Stimulated activated CD4-positive, alpha-beta T cell treated with anti-CD3 and anti-CD28 coated beads, Interleukin-12 subunit alpha, Interleukin-12 subunit beta, amount 100 ng/mL, for 24 hours (primary cell): ENCODE measurements at regions not wholly inside any gene's neighbourhood (a gene's known extent, or its start where the extent isn't known, plus 50 kb on each side); places are given as distances from the start of the nearest gene placed in this dataset.

Experiments used
- DNase-seq, 2 experiments: peaks; one replicate each; pipeline ENCODE4 v3.0.0-alpha.2; 2020; ENCODE audit warnings: low read depth in 2 of 2

DNA sequence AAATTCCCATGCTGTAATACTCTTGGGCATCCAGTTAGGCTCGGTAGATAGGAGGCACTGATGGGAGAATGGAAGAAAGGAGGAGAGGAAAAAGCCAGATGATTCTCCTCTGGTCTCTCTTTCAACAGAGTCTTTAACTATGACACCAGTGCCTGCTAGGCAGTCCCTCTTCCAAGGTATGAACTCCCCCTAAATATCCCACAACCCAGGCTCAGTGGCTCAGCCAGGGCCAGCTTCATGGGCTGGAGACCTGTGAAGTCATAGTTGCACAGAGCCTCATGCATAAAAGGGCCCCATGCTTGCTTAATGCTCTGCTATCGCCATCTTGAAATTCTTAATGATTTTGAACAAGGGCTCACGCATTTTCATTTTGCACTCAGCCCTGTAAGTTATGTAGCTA lies 869.2 kb upstream of the GCFC2 start:
- no peak for DNase-seq

DNA sequence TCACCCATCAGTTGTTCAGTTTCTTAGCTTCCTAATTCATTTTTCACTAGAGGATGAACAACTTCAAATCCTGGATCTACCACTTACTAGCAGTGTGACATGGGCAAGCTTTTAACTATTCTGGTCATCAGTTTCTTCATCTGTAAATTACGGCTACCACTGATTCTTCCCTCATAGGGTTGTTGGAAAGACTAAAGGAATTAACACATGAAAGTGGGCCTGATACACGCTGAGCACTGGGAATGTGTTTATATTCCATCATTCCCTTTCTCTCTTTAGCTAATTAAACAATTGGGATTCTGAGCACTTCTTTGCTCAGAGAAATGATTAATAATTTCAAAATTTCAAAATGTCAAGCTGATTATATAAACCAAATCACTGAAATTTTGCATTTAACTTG lies 862.3 kb upstream of the GCFC2 start:
- no peak for DNase-seq

DNA sequence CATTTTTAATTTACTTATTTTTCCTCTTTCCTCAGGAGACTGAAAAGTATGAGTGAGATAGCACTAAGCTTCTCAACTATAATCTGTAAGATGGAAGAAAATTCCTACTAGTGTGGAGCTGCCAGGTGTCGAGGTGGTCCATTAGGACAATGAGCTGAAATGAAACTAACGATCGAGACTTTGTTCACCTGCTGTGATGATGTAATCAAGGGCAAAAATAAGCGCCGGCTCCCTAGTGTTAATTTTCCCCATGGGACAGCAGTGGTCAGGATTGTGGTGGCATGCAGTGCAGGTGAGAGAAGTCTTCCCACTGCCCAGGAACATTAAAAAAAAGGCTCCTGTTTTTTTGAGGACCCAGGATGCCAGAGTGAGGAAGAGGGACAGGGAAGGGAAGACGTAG lies 859.1 kb upstream of the GCFC2 start:
- no peak for DNase-seq

DNA sequence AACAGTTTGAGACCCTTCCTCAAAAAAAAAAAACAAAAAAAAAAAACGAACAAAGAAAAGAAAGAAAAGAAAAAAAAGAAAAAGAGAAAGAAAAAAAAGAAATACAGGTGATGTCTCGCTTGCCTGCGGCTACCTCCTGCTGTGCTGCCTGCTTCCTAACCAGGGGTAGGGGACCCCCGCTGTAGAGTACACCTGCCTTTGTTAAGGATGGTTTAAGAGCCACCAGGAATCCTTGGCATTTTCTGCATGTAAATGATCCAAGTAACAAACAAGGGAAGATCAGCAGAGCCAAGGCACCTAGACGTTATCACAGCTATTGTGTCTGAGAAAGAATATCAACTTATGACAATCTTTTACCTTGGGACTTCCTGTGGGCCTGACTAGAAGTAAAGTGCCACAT lies 856.8 kb upstream of the GCFC2 start:
- DNase-seq, result no peak

DNA sequence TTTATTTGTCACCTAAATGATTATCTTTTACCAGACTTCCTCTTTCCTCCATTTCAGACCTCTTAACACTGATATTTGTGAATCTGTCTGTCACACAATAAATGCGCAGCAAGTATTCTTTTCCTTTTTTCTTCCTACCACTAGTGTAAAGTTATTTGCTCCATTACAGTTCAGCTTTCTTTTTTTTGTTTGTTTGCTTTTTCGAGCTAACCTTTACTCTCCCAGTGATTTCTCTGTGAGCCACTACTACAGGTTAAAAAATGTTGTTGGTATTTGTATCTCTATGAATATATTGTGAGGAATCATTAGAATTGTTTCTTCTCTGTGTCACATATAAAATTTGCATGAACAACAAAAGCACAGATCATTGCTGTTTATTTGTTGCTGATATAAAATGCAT lies 854.0 kb upstream of the GCFC2 start:
- no peak for DNase-seq

DNA sequence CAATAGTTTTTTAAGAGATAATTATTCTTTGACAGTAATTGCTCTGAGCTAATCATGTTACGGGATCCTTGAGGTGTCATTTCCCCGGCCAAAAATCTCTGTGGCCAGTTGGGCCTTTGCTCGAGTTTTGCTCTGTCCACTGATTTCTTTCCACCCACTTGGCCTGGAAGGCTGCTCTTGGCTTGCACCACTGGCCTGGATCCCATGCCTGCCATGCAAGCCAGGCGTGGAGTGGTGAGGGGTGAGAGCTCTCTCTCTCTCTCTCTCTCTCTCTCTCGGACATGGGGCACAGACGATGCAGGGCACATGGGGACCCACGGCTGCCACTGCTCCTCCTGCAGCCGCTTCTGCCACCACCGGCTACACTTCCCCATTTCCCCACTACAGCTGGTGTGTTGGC lies 853.0 kb upstream of the GCFC2 start:
- no peak for DNase-seq

DNA sequence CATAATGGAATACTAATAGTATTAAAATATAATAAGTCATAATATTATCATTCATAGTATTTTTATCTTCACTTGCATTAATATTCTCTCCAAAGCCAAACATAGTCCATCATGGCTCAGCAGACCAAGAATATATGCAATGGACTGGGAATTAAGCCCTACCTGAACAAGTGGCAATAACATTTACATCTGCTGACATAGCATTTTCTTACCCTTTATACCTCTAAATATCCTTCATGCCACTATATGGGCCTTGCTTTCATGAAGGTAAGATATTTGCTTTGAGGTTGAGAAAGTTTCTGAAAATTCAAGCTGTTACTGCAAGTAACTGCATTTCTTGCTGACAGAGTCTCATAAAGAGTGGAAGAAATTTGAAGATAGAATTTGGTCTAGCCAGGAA lies 847.4 kb upstream of the GCFC2 start:
- no peak for DNase-seq

DNA sequence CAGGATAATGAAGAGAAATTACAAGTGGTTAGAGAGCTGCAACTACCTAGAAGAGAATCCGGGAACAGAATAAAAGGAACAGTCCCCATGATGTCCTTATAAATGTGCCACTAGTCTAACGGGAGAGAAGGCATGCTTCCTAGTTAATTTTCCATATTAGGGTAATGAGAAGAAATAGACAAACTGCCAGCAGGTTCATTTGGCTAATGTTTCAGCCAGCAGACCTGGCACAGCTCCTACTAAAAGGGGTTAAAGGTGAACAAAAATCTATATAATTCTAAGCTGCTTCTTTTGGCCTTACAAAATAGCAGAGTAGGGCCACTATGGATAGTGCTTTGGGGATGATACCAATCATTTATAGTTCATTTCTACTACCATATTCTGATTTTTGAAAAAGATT lies 845.3 kb upstream of the GCFC2 start:
- no peak for DNase-seq

DNA sequence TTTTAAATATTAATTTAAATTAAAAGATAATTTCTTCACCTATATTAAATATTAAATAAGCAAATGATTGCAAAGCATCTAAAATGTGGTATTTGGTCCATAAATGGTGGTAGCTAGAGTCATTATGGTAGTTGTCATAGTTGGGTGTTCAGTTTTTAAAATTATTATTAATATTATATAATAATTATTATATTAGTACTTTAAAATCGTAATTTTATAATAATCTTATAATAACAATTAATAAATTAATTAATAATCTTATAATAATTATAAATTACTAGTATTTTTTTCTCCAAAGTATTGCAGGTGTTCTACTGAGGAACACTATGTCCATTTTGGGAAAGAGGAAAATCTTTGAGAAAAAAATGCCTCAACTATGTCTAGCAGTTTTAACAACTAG lies 835.5 kb upstream of the GCFC2 start:
- no peak for DNase-seq

DNA sequence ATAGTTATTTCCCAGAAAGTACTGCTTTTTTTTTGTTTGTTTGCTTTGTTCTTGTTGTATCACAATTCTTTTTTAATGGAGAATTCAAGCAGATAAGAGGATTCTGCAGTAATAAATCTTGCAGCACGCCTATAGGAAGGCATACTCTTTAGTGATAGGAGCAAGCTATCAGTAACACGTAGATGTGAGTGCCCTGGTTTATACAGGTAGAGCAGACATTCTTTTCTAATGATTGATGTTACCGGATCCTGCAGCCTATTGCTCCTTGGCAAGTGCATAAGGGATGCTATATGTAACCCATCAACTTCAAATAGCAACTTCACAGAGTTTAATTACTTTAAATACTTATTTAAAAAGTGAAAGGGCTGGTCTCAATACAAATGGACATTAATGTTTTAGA lies 834.2 kb upstream of the GCFC2 start:
- no peak for DNase-seq

DNA sequence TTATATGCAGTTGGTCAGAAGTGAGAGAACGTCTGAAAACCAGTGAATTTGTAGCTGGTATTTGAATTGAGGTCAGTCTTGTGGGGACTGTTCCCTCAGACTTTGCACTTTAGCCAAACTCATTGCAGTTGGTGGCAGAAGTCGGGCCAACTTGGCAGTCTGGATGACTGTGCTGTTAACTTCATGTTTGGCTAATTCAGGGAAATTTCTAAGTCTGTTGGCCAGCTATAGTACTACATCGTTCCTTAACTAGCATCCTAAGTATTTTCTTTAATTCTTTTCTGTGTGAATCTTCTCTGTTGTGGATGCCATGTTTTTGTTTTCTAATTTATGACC lies 806.8 kb upstream of the GCFC2 start:
- no peak for DNase-seq

DNA sequence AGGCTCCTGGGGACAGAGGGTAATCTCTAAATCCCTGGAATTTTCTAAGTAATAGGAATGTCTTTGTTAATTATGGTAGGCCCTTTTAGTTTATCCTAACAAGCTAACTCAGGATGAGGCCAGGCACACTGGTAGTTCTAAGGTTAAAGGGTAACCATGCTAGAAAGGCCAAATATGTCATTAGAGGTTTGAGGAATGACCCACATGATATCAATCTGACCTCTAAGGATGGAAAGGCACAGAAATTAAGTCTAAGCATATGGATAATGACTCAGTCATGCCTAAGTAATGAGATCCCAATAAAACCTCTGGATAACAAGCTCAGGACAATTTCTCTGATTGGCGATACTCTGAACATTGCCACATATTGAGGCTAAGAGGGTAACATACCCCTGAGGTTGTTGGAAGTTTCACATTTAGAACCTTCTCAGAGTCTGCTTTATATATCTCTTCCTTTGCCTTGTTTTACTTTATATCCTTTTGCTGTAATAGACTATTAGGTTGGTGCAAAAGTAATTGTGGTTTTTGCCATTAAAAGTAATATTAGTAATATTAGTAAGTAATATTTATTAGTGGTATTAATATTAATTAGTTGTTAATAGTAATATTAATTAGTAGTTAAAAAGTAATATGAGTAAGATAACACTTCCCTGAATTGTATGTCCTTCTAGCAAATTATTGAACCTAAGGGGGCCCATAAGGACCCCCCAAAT lies 806.3 kb upstream of the GCFC2 start:
- DNase-seq, result no peak

DNA sequence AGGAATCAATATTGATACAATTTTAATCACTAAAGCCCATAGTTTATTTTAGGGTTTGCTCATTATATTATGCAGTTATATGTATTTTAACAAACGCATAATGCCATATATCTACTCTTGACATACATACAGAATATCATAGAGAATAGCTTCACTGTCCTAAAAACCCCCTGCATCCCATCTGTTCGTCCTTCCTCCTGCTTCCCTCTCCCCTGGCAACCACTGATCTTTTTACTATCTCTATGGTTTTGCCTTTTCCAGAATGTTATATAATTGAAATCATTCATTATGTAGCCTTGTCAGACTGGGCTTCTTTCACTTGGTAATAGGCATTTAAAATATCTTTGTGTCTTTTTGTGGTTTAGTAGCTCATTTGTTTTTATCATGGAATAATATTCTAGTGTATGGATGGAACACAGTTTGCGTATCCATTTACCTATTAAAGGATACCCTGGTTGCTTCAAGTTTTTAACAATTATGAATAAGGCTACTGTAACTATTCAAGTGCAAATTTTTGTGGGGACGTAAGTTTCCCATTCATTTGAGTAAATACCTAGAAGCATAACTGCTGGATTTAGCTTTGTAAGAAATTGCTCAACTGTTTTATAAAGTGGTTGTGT lies 801.6 kb upstream of the GCFC2 start:
- no peak for DNase-seq

DNA sequence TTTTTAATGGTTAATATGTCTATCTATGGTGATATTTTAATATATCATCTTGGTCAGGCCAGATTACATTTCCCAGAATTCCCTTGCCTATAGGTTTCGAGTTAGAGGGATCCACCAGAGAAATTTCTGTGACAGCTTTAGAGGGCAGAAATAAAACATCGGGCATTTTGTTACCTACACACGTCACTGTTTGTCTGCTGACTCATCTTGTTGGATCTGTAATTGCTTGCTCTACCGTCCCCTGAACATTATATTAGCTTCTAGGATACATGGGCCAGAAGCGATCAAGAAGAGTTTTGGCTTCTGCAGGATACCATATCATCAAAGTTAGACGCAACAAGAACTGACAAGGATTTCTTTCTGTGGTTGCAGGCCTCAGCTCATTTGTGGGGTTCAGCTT lies 795.8 kb upstream of the GCFC2 start:
- DNase-seq, result no peak

DNA sequence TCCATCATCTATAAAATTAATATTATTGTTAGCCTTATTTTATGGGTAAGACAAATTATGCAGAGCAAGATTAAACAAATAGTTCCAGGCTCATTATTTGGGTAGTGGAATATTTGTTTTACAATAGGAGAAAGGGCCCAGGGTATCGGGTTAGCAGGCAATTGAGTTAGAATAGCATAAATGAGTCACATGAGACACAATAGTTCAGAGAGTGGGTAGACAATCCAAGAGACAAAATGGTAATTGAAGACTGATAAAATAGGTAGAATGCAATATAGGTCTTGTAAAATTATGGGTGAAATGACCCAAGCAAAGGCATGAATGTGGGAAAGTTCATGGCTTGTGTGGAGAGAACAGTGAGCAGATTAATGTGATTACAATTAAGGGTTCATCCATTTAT lies 790.9 kb upstream of the GCFC2 start:
- no peak for DNase-seq

DNA sequence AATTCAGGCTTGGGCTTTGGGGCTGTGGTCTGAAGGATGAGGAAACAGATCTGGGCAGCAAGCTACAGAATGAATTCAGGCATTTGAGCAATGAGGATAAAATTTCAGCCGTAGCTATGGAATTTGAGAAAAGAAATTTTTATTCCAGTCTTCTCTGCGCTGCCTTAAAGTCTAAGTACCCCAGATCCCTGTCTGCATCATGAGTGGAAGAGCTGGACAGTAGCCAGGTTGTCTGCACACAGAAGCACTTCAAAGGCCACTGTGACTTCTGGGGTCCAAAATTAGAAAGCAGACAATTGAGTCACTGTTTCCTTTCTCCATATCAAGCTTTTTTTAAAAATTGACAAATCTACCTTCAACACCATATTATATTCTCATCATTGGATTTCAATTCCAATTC lies 787.6 kb upstream of the GCFC2 start:
- DNase-seq, result no peak

DNA sequence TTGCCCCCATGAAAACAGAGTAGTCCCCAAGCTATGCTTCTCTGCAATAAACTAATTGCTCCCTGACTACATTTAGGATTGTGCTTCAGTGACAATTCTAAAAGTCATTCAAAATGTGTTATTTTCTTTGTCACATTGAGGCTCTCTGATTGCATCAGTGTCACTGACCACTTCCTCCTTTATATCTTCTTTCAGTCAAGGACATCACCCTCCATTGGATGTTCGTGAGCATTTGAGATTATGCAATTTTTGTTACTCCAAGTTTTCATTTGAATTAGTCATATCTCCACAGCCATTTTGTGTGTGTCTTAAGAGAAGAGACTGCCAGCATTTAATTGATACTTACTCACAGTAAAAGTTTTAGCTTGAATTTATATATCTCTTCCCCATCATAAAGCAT lies 780.8 kb upstream of the GCFC2 start:
- DNase-seq, result no peak

DNA sequence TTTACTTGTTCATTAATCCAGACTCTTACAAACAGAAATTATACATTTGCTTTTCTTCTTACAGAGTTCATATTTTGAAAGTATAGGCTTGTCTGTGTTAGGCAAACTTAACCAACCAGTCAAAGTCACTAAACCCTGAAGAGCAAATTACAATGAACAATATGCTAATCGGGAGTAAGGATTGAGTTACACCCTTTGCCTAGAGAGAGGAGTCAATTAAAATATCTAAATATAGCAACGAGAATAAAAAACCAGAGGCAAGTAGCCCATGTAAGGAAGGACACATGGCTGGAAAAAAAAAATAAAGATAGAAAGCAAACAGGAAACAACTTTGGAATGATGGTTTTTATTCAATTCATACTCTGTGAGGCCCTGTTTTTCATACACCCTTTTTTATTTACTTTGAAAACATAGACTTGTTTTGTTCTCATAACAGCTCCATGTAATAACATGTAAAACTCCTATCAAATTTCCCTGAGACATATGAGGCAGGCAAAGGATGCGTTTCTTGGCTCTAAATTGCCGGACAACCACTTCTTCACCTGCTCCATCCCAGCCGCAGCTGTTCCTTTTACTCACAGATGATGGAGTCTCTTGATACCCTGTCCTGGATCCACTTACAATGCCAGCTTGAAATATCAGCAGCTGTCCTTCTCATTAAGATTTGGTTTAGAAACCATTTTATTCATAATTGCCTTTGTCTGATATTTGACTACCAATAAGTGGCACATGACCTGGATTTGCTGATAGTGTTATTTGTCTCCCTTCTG lies 767.7 kb upstream of the GCFC2 start:
- no peak for DNase-seq

DNA sequence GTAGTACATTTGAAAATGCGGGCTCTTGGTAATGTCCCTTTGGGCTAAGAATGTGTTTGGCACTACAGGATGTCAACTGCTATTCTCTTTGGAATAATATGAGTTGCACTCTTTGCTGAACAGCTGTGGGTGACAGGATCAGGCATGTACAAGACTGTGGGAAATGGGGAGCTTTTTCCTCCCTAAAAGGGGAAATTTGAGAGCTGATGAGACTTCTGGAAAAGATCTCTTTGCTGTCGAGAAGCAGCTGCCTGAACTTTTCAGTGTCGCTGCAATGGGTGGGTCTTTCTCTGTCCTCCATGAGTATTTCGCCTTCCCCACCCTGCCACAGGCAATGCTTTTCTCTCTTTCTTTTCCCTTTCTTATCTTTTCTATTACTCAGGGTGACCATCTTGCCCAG lies 762.2 kb upstream of the GCFC2 start:
- no peak for DNase-seq

DNA sequence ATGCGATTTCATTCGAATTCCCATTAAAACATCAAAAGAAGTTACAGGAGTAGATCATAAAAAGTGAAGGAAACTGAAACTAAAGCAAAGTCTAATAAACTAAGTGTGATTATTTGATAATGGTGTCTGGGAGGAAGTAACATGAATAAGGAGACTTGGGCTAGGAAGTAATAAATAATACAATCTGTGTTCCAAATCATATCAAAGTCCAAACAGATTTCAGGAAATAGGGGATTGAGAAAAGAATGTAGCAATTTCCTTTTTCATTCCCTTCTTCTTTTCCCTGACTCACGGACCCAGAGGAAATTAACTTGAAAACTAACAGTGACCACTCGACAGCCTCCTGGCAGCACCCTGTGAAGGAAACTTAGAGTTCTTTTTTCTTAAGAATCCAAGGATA lies 758.4 kb upstream of the GCFC2 start:
- DNase-seq, result no peak

DNA sequence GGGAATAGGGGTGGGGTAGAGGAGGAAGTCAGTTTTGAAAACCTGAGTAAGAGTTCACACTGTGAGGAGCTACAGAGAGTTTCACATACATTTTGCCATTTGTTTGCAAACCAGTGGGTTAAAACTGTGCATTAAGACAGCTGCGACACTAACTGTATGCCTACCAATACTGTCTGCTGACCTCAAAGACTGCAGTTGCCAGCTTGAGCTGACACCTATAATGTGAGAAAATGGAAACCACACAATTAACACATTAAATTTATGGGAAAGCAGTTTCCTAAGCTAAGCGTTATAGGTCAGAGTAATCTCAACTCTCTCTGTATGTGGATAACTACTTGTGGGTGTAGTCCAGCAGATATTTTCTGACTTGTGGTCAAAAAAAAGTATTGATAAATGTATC lies 756.6 kb upstream of the GCFC2 start:
- DNase-seq, result no peak

DNA sequence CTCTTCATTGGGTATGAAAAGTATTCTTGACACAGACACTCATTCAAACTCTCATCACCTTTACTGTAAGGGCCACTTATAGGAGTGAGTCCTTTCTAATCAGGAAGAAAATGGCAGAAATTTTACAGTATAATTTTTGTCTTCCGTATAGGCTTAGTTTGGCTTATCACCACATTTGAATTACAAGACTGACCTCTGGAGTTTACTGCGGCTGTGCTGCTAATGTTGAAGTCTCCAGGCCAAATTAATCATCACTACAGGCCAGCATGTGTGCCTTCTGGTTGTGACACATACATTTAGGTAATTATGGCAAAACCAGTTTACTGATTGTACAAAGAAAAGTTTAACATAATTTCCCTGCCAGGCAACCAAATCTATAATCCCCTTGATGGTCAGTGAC lies 753.6 kb upstream of the GCFC2 start:
- no peak for DNase-seq

DNA sequence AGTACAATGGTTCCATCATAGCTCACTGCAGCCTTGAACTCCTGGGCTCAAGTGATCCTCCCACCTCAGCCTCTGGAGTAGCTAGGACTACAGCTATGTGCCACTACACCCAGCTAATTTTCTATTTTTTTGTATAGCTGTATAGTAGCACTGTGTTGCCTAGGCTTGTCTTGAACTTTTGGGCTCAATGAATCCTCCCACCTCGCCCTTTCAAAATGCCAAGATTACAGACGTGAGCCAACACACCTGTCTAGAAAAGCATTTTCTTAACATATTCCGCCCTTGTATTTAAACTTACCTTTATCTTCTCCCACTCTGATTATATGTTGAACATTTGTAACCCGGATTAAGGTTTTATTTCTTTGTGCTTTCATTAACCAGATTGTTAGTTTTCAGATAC lies 750.7 kb upstream of the GCFC2 start:
- DNase-seq, result no peak

DNA sequence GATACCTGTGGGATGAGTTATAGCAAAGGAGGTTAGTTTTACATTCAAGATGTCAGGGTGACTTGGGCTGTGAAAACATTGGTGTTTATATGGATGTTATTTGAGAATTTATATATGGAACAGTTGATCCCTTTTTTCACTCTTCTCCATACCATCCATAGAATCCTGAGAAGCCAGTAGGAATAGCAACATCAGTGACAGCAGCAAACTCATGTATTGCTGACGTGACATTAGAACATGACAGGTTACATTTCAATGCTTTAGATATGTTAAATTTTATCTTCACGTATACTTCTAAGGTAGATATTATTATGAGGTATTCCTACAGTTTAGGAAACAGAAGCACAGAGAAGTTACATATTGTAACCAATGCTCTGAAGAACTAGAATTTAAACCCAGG lies 745.2 kb upstream of the GCFC2 start:
- DNase-seq, result no peak
